Small intestine (tissue), 7 donors: ENCODE measurements at regions not wholly inside any gene's neighbourhood (a gene's known extent, or its start where the extent isn't known, plus 50 kb on each side); places are given as distances from the start of the nearest gene placed in this dataset.
"Not testable (repeated sequence)": the region's sequence is repeated elsewhere in the genome, so short reads cannot be mapped to it uniquely, and the experiment has no call there.

Experiments
- DNase-seq, 2 donors: peaks; one replicate each; pipeline versions ENCODE4 v3.0.0 to v3.0.0-alpha.2; 2013
- FAIRE-seq: peaks from 2 replicates; lab custom pipeline; 2012; peaks lifted over from hg19 to GRCh38; lab: Jason Lieb, UNC
- H3K27ac ChIP-seq, 3 donors: one replicate each; pipeline ENCODE4 v1.5.1; 2013; ENCODE audit warnings: low read length in 2 of 3, mild to moderate bottlenecking in 2 of 3, control low read depth in 1 of 3, inconsistent platforms in 1 of 3, low read depth in 1 of 3, moderate library complexity in 1 of 3
- H3K27me3 ChIP-seq, 3 donors: one replicate each; pipeline ENCODE4 v1.6.1; 2013; ENCODE audit warnings: low read length in 3 of 3, inconsistent platforms in 1 of 3; ENCODE audit not compliant: control insufficient read depth in 3 of 3, insufficient read depth in 3 of 3
- H3K36me3 ChIP-seq, 3 donors: one replicate each; pipeline ENCODE4 v1.6.1; 2013; ENCODE audit warnings: low read length in 3 of 3, inconsistent platforms in 1 of 3, low read depth in 1 of 3, mild to moderate bottlenecking in 1 of 3, moderate library complexity in 1 of 3; ENCODE audit not compliant: control insufficient read depth in 3 of 3, insufficient read depth in 2 of 3
- H3K4me1 ChIP-seq, 3 donors: one replicate each; pipeline ENCODE4 v1.6.1; 2013; ENCODE audit warnings: low read length in 2 of 3, inconsistent platforms in 1 of 3, low read depth in 1 of 3, mild to moderate bottlenecking in 1 of 3, moderate library complexity in 1 of 3; ENCODE audit not compliant: control insufficient read depth in 3 of 3, insufficient read depth in 2 of 3
- H3K4me3 ChIP-seq, 3 donors: one replicate each; pipeline ENCODE4 v1.5.1; 2013; ENCODE audit warnings: low read length in 3 of 3, control low read depth in 1 of 3, inconsistent platforms in 1 of 3, low read depth in 1 of 3, mild to moderate bottlenecking in 1 of 3, moderate library complexity in 1 of 3
- H3K9me3 ChIP-seq, 2 donors: one replicate each; pipeline ENCODE4 v1.6.1; 2013; ENCODE audit warnings: low read depth in 1 of 2, low read length in 1 of 2; ENCODE audit not compliant: control insufficient read depth in 2 of 2, insufficient read depth in 1 of 2
- WGBS, 3 donors: extraction: QIAGEN DNeasy Blood & Tissue Kit; methylation state at CpG; one replicate each; pipeline ENCODE4 v1.1.7; 2013; 5-methylcytosine and 5-hydroxymethylcytosine counted together
- donor health status: healthy with polysubstance abuse.
- donor health status: control.
- donor health status: control.
- donor health status: Bipolar disorder and iron deficiency.
- donor health status: healthy.

DNA sequence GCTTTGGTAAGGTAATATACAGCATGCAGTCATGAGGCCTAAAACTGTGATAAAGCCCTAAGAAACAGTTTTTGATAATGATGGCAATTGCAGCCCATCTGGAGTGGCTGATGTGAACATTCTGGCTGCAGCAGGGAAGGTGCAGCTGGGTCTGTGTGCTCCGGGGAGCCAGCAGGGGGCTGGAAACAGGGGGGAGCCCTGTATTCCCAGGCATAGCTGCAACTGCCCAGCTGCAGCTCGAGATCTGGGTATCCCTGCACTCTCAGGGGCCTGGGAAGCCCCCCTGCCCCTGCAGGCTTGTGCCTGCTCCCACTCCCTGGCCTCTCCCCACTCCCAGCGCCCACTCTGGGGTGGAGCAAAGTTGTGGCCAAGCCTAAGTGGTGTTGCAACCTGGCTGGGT, 95.6 kb downstream of the RRAGB start:
- 39 to 71% (median 58%) methylated on average over 2 to 3 of the region's 3 CpGs for WGBS, 3 donors
- H3K9me3 ChIP-seq: peaks cover 0 to 9% of the 10 kb centered on the region in 2 donors

DNA sequence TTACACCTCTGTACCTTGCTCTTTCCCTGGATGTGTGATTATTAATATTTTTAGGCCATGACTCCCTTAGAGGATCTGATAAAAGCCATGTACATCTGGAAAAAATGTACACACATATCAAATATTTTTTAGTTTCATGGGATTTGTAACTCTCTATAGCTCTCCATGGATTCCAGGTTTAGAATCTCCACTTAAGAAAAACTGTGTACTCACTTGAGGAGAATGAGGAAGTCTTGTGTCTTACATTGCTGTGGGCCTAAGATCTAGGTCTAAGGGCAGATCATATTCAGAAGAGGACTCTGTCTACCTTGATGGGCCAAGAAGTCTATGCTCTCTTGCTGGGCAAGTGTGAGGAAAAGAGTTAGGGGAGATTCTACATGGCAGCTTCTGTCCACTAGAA, 98.0 kb downstream of the RRAGB start:
- Histone ChIP-seq H3K27me3 (no peaks in the 10 kb centered on the region), H3K4me3 (no peak overlapping the region), H3K4me1 (no peaks in the 10 kb centered on the region), H3K9me3 (peaks cover 0 to 9% of the 10 kb centered on the region in 2 donors), H3K36me3 (no peaks in the 10 kb centered on the region), H3K27ac (no peak overlapping the region)
- DNase-seq (no peak), FAIRE-seq (no peak)

More for the DNA sequence above, 95.6 kb downstream of the RRAGB start:
- Histone ChIP-seq H3K4me3 (no peak overlapping the region), H3K4me1 (no peaks in the 10 kb centered on the region), H3K27me3 (no peaks in the 10 kb centered on the region), H3K27ac (no peak overlapping the region), H3K36me3 (no peaks in the 10 kb centered on the region)
- FAIRE-seq: no peak
- no peak for DNase-seq

DNA sequence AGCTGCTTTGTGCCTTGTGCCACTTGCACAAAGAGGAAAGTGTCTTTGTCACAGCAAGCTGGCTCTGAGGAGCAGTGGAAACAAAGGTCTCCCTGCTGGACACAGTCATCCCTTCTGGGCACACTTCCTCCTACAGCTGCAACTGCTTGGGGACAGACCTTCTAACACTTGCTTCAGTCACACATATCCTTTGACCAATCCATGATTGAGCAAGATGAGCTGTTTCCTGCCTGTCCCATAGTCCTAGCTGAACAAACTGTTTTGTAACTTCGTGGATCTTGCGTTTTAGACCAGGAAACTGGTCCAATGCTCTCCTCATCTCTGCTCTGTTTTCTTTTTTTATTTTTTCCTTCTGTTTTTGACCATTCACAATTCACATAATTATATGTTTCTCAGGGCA, 98.5 kb downstream of the RRAGB start:
- Histone ChIP-seq H3K9me3 (peaks cover 0 to 9% of the 10 kb centered on the region in 2 donors), H3K4me1 (no peaks in the 10 kb centered on the region), H3K4me3 (no peak overlapping the region), H3K36me3 (no peaks in the 10 kb centered on the region), H3K27me3 (no peaks in the 10 kb centered on the region), H3K27ac (no peak overlapping the region)
- 46 to 73% (median 50%) methylated on average over 2 of the region's 2 CpGs for WGBS, 3 donors
- no peak for FAIRE-seq
- no peak for DNase-seq

DNA sequence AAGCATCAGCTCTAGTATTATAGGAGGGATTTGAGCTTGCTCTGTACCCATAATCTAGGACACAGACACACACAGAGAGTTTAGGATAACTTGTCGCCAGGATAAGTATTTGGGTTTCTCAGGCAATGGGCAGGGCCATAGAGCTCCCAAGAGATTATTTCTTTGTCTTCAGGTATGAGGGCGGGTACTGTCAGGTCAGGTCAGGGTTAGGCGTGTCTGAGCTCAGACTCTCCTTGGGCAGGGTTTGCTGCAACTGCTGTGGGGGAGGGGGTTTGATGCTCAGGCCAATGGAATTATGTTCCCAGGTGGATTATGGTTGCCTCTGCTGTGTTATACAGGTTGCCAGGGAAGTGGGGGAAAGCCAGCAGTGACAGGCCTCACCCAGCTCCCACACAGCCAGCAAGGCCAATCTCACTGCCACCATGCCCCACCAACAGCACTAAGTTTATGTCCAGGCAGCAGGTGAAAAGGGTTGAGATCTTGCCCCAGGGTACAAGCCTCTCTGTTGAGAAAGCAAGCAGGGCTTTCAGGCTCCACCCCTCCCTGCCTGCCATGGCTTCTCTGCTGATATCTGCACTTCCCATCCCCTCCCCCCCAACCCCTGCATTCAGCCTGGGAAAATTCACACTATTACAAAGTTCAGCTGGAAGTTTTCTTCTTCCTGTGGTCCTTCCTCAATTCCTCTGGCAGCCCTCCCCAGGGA, 101.3 kb downstream of the RRAGB start:
- WGBS, 3 donors: 38 to 64% (median 50%) methylated on average over 3 of the region's 3 CpGs
- Histone ChIP-seq H3K4me3 (no peak overlapping the region), H3K27ac (no peak overlapping the region), H3K36me3 (no peaks in the 10 kb centered on the region), H3K9me3 (peaks cover 0 to 2% of the 10 kb centered on the region in 2 donors), H3K4me1 (no peaks in the 10 kb centered on the region), H3K27me3 (no peaks in the 10 kb centered on the region)
- FAIRE-seq: no peak
- DNase-seq: peak; percentile 16 to 19

DNA sequence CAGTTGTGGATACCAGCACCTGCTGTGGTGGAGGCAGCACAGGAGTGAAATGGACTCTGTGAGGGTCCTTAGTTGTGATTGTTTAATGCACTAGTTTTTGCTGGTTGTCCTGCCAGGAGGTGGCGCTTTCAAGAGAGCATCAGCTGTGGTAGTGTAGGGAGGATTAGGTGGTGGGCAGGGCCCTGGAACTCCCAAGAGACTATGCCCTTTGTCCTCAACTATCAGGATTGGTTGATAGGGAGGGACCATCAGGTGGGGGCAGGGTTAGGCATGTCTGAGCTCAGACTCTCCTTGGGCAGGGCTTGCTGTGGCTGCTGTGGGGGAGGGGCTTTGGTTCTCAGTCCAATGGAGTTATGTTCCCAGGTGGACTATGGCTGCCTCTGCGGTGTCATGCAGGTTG, 121.9 kb downstream of the RRAGB start:
- no peak for FAIRE-seq
- Histone ChIP-seq H3K4me1 (peaks cover 0 to 11% (median 0%) of the 10 kb centered on the region in 3 donors), H3K36me3 (no peaks in the 10 kb centered on the region), H3K27me3 (no peaks in the 10 kb centered on the region), H3K27ac (peak overlapping the region in 2 of 3 donors; percentile 56 to 76), H3K9me3 (peaks cover 0 to 23% of the 10 kb centered on the region in 2 donors), H3K4me3 (no peak overlapping the region)
- 11 to 54% (median 51%) methylated on average over 2 of the region's 2 CpGs for WGBS, 3 donors
- DNase-seq: peak; percentile 80 to 88

DNA sequence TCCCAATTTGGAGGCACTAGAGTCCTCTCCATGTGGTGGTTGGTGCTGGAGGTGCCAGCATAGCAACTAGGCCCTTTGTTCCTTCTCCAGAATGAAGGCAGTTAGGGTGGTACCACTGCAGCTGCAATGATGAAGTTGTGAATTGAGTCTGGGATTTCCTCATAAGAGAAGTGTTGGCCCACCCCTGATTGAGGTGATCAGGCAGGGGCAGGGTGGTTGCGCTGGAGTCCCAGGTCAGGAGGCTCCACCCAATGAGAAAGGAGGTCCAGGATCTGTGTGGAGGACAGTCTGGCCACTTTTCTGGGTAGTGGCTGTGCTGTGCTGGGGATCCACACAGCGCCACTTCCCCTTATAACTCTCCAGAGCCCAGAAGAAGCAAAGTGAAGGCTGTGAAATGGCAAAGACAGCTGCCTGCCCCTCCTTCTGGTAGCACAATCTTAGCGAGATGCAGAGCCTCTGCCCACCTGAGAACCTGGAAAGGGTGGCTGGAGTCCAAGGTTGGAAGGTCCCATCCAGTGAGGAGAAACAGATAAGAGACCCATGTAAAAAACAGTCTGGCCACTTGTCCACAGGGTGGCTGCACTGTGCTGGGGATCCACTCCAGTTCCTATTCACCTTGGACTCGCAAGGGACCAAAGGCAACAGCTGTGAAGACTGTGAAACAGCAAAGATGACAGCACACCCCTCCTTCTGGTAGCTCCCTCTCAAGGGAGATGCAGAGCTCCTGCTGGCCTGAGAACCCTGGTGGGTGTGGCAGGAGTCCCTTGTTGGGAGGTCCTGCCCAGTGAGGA, 124.6 kb downstream of the RRAGB start:
- Histone ChIP-seq H3K4me3 (no peak overlapping the region), H3K4me1 (peaks cover 0 to 5% (median 0%) of the 10 kb centered on the region in 3 donors), H3K36me3 (no peaks in the 10 kb centered on the region), H3K9me3 (peaks cover 0 to 25% of the 10 kb centered on the region in 2 donors), H3K27ac (no peak overlapping the region), H3K27me3 (no peaks in the 10 kb centered on the region)
- no peak for DNase-seq
- no peak for FAIRE-seq
- WGBS, 3 donors: 67 to 91% (median 75%) methylated on average over 3 to 4 of the region's 4 CpGs

DNA sequence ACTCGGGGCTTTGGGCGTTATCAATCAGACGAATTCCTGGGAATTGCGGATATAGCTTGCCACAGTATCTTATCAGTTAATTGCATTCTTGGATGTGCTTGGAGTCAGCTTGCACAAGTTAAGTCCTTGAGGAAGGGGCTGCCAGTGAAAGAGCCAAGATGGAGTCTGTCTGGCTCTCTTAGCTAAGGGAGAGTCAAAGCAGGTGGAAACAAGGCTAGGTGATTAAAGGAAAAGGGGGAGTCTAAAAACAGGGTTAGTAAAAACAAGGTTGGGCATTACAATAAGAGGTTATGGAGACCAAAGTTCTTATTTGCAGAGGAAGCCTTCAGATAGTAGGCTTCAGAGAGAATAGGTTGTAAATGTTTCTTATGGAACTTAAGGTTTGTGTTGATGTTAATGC, 149.2 kb downstream of the RRAGB start:
- not testable (repeated sequence) for H3K4me1 ChIP-seq, H3K4me3 ChIP-seq, H3K36me3 ChIP-seq, FAIRE-seq, H3K27me3 ChIP-seq, H3K27ac ChIP-seq, H3K9me3 ChIP-seq
- DNase-seq: peak in 1 of 2 donors; percentile 6
- WGBS, 3 donors: 5 to 42% (median 33%) methylated on average over 4 of the region's 4 CpGs

DNA sequence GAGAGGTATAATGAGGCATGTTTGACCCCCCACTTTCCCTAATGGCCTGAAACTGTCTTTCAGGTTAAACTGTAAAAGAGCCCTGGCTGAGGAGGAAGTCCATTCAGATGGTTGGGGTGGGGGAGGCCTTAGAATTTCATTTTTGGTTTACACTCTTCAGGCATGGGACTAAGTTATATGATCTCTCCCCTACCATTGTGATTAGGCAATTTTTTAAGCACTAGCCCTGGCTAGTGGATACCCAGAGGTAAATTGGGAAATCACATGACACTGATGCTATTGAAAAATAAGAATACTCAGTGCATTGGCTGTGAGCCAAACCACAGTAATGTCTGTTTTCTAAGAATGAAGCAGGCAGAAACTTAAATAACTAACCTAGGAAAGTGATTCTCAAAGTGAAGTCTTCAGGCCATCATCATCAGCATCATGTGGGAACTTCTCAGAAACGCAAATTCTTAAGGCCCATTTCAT, 149.7 kb downstream of the RRAGB start:
- FAIRE-seq (no peak), DNase-seq (peak; percentile 3 to 54)
- H3K4me3 ChIP-seq: no peak overlapping the region
- 40 to 68% (median 65%) methylated on average over 1 of the region's 1 CpG for WGBS, 3 donors
- no peaks in the 10 kb centered on the region for H3K27me3 ChIP-seq
- peak overlapping the region in 1 of 3 donors; percentile 53 for H3K27ac ChIP-seq
- no peaks in the 10 kb centered on the region for H3K36me3 ChIP-seq
- no peaks in the 10 kb centered on the region for H3K4me1 ChIP-seq
- no peaks in the 10 kb centered on the region for H3K9me3 ChIP-seq
